Breast epithelium (tissue), 4 donors: ENCODE measurements at regions not wholly inside any gene's neighbourhood (a gene's known extent, or its start where the extent isn't known, plus 50 kb on each side); places are given as distances from the start of the nearest gene placed in this dataset.

ENCODE experiments used
- DNase-seq, 2 donors: peaks; one replicate each; pipeline ENCODE4 v3.0.0-alpha.2; 2019; ENCODE audit warnings: low spot score in 2 of 2
- H3K27ac ChIP-seq, 2 donors: fragments of 200-600 bp; sonication (generic) in 1 of 2; one replicate each; pipeline ENCODE4 v1.5.1; 2016 to 2019; ENCODE audit warnings: mild to moderate bottlenecking in 1 of 2
- H3K27me3 ChIP-seq, 2 donors: fragments of 200-600 bp; sonication (generic) in 1 of 2; one replicate each; pipeline versions ENCODE4 v1.5.1 to v1.6.0; 2017 to 2019; ENCODE audit warnings: control low read depth in 1 of 2, mild to moderate bottlenecking in 1 of 2
- H3K36me3 ChIP-seq: fragments of 200-600 bp; one replicate; pipeline ENCODE4 v1.5.1; 2019
- H3K4me1 ChIP-seq, 2 donors: fragments of 200-600 bp; sonication (generic); one replicate each; pipeline ENCODE4 v1.5.1; 2016 to 2019; ENCODE audit warnings: control low read depth in 1 of 2
- H3K4me3 ChIP-seq, 3 donors: fragments of 200-600 bp; sonication (generic); 1 replicate in 2 of 3; 2 replicates in 1 of 3; pipeline ENCODE4 v1.5.1; 2016 to 2019; ENCODE audit warnings: mild to moderate bottlenecking in 3 of 3, moderate library complexity in 2 of 3
- H3K9me3 ChIP-seq, 2 donors: fragments of 200-600 bp; sonication (generic) in 1 of 2; one replicate each; pipeline ENCODE4 v1.5.1; 2016 to 2019; ENCODE audit warnings: control low read depth in 1 of 2
- POLR2A ChIP-seq: fragments of 450-650 bp; IDR thresholded peaks from one replicate; pipeline ENCODE4 v1.6.1; 2016; ENCODE audit warnings: antibody characterized with exemption, mild to moderate bottlenecking, moderate library complexity
- POLR2AphosphoS5 ChIP-seq, 3 donors: sonication (generic); formaldehyde crosslinking; IDR thresholded peaks; one replicate each; pipeline ENCODE4 v1.6.1; 2017; ENCODE audit warnings: antibody characterized with exemption in 3 of 3
- intact Hi-C: fragments of 100-400 bp; cut with DNase I; formaldehyde crosslinking; loops from one replicate; pipeline ENCODE4 v1.15.1; 2023; ENCODE audit warnings: low total_unique reads
- TF ChIP-seq, protein P1 (sequence below), 3 donors: fragments of 450-650 bp; IDR thresholded peaks; one replicate each; pipeline ENCODE4 v1.5.1; 2016 to 2017; ENCODE audit warnings: antibody characterized with exemption in 3 of 3, mild to moderate bottlenecking in 3 of 3, moderate library complexity in 3 of 3

DNA sequence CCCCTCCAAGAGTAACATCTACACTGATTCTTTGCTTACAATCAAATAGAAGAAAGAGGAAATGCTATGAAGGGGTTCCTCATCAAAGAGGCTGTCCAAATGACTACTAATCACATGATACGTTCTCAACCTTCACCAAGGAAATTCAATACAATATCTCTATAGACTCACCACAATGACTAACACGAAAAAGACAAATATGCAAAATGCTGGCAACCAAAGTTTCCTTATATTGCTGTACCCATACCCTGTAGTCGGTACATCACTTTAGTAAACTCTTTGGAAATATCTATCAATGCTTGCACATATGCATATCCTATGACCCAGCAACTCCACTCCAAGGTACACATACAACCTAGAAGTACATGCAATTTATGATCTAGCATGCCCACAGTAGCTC, 1296.6 kb downstream of the AACS start:
- intact Hi-C loops, result no loop called here
- TF ChIP-seq POLR2A, result no peak
- no peak for TF ChIP-seq POLR2AphosphoS5 (IDR thresholded peaks at IDR 0.05)
- TF ChIP-seq, protein P1, sequence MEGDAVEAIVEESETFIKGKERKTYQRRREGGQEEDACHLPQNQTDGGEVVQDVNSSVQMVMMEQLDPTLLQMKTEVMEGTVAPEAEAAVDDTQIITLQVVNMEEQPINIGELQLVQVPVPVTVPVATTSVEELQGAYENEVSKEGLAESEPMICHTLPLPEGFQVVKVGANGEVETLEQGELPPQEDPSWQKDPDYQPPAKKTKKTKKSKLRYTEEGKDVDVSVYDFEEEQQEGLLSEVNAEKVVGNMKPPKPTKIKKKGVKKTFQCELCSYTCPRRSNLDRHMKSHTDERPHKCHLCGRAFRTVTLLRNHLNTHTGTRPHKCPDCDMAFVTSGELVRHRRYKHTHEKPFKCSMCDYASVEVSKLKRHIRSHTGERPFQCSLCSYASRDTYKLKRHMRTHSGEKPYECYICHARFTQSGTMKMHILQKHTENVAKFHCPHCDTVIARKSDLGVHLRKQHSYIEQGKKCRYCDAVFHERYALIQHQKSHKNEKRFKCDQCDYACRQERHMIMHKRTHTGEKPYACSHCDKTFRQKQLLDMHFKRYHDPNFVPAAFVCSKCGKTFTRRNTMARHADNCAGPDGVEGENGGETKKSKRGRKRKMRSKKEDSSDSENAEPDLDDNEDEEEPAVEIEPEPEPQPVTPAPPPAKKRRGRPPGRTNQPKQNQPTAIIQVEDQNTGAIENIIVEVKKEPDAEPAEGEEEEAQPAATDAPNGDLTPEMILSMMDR (IDR thresholded peaks at IDR 0.05), result no peak
- Histone ChIP-seq H3K4me1 (no peaks in the 10 kb centered on the region), H3K9me3 (no peaks in the 10 kb centered on the region), H3K27ac (no peak overlapping the region), H3K36me3 (no peaks in the 10 kb centered on the region), H3K4me3 (no peak overlapping the region), H3K27me3 (no peaks in the 10 kb centered on the region)
- no peak for DNase-seq

DNA sequence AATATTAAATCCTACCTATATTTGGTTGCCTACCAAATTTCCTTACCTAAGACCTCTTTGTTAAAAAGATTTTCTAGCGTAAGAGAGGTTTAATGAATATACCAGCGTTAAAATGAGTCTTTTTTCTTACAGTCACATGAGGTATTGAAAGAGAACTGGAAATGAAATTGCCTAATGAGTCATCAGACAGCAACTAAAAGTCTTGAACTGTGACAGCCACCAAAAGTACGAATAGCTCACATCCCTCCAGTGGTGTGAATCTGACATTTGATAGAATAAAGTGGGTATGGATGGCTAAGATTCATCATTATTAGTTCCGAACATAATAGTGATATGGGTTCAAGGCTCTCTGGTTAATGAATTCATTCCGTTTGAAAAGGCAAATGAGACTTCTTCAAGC, 1297.3 kb downstream of the AACS start:
- no peak overlapping the region for H3K4me3 ChIP-seq
- H3K36me3 ChIP-seq, result no peaks in the 10 kb centered on the region
- H3K9me3 ChIP-seq, result no peaks in the 10 kb centered on the region
- no peaks in the 10 kb centered on the region for H3K4me1 ChIP-seq
- intact Hi-C loops, result no loop called here
- no peaks in the 10 kb centered on the region for H3K27me3 ChIP-seq
- H3K27ac ChIP-seq, result no peak overlapping the region
- no peak for DNase-seq
- TF ChIP-seq POLR2AphosphoS5 (IDR thresholded peaks at IDR 0.05), result no peak

DNA sequence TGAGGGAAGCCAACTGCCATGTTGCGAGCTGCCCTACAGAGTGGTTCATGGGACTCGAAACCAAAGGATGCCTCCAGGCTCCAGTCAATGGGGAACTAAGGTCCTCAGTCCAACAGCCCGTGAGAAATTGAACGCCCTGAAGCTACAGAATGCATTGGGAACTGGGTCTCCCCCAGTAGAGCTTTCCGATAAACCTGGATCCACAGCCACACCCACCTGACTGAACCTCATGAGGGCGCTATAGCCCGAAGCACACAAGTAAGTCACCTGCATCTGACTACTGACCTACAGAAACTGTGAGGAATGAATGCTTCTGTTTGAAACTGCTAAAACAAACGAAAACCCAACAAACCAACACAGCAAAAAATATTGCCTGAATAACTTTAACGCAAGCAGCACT, 1297.7 kb downstream of the AACS start:
- H3K9me3 ChIP-seq, result no peaks in the 10 kb centered on the region
- DNase-seq, result no peak
- no peak overlapping the region for H3K27ac ChIP-seq
- H3K36me3 ChIP-seq, result no peaks in the 10 kb centered on the region
- TF ChIP-seq, protein P1 (IDR thresholded peaks at IDR 0.05), result no peak
- no peak for TF ChIP-seq POLR2A
- no peak for TF ChIP-seq POLR2AphosphoS5 (IDR thresholded peaks at IDR 0.05)
- H3K4me3 ChIP-seq, result no peak overlapping the region
- intact Hi-C loops, result no loop called here
- H3K4me1 ChIP-seq, result no peaks in the 10 kb centered on the region
- no peaks in the 10 kb centered on the region for H3K27me3 ChIP-seq

DNA sequence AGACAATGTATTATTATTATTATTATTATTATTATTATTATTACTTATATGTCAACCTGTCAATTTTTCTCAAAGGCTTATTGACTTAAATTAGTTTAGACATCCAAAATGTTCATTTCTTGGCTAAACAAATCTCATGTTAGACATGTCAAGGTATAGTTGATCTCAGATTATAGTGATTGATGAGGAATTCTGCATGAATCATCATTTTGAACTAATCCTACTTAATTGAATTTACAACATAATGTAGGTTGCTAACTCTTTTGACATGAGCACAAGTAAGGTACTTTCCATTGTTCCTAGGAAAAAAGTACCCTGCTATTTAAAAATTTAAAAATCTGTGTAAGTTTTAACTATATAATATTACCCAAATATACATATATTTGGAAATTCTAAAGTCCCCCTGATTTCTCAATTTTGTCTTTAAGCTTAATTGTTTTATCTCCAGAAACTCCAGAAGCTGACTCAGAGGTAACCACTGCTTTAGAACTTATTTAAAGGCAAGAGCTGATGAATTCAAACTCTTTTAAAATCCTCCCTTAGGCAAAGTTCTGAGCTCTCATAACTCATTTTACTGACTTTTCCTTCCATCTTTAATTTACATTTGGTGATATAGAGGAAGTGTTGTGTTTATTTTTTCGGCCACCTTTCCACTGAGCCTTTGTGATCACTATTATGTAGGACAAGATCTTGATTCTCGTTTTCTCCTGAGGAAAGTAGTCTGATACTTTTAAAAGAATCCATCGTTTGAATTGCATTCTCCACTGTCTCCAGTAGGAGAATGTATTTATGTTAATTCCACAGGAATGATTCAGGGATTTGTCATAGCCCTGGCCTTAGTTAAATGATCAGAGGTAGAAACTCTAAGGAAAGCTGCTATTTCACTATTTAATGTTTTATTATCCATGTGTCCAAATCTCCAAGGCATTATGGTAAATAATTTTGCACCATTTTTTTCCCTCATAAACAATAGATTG, 1304.5 kb downstream of the AACS start:
- intact Hi-C loops, result no loop called here
- H3K27ac ChIP-seq, result no peak overlapping the region

DNA sequence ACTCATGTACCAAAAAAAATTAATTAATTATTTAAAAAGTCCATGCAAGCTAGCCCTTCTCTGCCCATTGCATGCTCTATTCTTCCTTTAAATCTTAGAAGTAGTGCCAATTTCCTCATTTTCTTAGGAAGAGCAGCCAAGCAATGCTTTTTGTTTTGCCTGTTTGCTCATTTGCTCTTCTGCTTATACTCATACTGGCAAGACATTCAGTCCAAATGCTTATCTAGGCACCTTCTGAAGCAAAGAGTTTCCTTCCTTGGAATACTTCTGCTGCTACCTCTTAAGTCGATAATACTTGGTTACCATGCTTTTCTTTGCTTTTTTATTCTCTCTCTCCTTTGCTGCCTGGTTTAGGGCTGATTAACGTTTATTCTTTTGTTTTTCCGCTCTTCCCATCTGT, 1318.3 kb downstream of the AACS start:
- Histone ChIP-seq H3K27ac (no peak overlapping the region), H3K36me3 (no peaks in the 10 kb centered on the region), H3K9me3 (peaks cover 0 to 4% of the 10 kb centered on the region in 2 donors), H3K4me1 (no peaks in the 10 kb centered on the region), H3K4me3 (no peak overlapping the region), H3K27me3 (no peaks in the 10 kb centered on the region)
- DNase-seq, result no peak
- intact Hi-C loops, result no loop called here
- TF ChIP-seq, protein P1 (IDR thresholded peaks at IDR 0.05), result no peak
- TF ChIP-seq POLR2A (no peak), POLR2AphosphoS5 (IDR thresholded peaks at IDR 0.05) (no peak)

More for the DNA sequence above, 1304.5 kb downstream of the AACS start:
- no peaks in the 10 kb centered on the region for H3K27me3 ChIP-seq
- H3K4me3 ChIP-seq, result no peak overlapping the region
- no peaks in the 10 kb centered on the region for H3K36me3 ChIP-seq
- no peaks in the 10 kb centered on the region for H3K9me3 ChIP-seq
- TF ChIP-seq, protein P1 (IDR thresholded peaks at IDR 0.05), result no peak
- TF ChIP-seq POLR2AphosphoS5 (IDR thresholded peaks at IDR 0.05), result no peak
- no peak for TF ChIP-seq POLR2A
- DNase-seq, result no peak
- H3K4me1 ChIP-seq, result no peaks in the 10 kb centered on the region
